Activated T-cell treated with anti-CD3 and anti-CD28 coated beads for 4 hours (primary cell): ENCODE measurements at regions not wholly inside any gene's neighbourhood (a gene's known extent, or its start where the extent isn't known, plus 50 kb on each side); places are given as distances from the start of the nearest gene placed in this dataset.

Experiments
- DNase-seq: peaks from one replicate; pipeline ENCODE4 v3.0.0-alpha.2; 2020

GRCh38 chr2:40814616-40815015, 362.7 kb upstream of the SLC8A1 start:
- no peak for DNase-seq

- DNase-seq = no peak
Measured at GRCh38 chr2:40820319-40820718, 368.4 kb upstream of the SLC8A1 start.

GRCh38 chr2:40823478-40823877, 371.6 kb upstream of the SLC8A1 start:
- no peak for DNase-seq

GRCh38 chr2:40824278-40824677, 372.4 kb upstream of the SLC8A1 start:
- no peak for DNase-seq

- no peak for DNase-seq
Measured at GRCh38 chr2:40827392-40827791, 375.5 kb upstream of the SLC8A1 start.

GRCh38 chr2:40831321-40831873, 379.5 kb upstream of the SLC8A1 start:
- DNase-seq = no peak

GRCh38 chr2:40841856-40842255, 390.0 kb upstream of the SLC8A1 start:
- no peak for DNase-seq

GRCh38 chr2:40844353-40845277, 392.7 kb upstream of the SLC8A1 start:
- no peak for DNase-seq

GRCh38 chr2:40851661-40852060, 399.8 kb upstream of the SLC8A1 start:
- no peak for DNase-seq

- no peak for DNase-seq
Measured at GRCh38 chr2:40859617-40860016, 407.7 kb upstream of the SLC8A1 start.

- DNase-seq = no peak
Measured at GRCh38 chr2:40867829-40868228, 415.9 kb upstream of the SLC8A1 start.

- no peak for DNase-seq
Measured at GRCh38 chr2:40872580-40872979, 420.7 kb upstream of the SLC8A1 start.

GRCh38 chr2:40874380-40874779, 422.5 kb upstream of the SLC8A1 start:
- no peak for DNase-seq

GRCh38 chr2:40877734-40878288, 425.9 kb upstream of the SLC8A1 start:
- no peak for DNase-seq

- DNase-seq = no peak
Measured at GRCh38 chr2:40879305-40879704, 427.4 kb upstream of the SLC8A1 start.

GRCh38 chr2:40886100-40886499, 434.2 kb upstream of the SLC8A1 start:
- DNase-seq = no peak

- DNase-seq = no peak
Measured at GRCh38 chr2:40886655-40887054, 434.8 kb upstream of the SLC8A1 start.

GRCh38 chr2:40896358-40896757, 444.5 kb upstream of the SLC8A1 start:
- DNase-seq = no peak

GRCh38 chr2:40914666-40915065, 462.8 kb upstream of the SLC8A1 start:
- DNase-seq = no peak

- DNase-seq = no peak
Measured at GRCh38 chr2:40915651-40916050, 463.8 kb upstream of the SLC8A1 start.

GRCh38 chr2:40935349-40935748, 483.5 kb upstream of the SLC8A1 start:
- DNase-seq = no peak

- DNase-seq = no peak
Measured at GRCh38 chr2:40937284-40937683, 485.4 kb upstream of the SLC8A1 start.

- no peak for DNase-seq
Measured at GRCh38 chr2:40953341-40953740, 501.5 kb upstream of the SLC8A1 start.

- no peak for DNase-seq
Measured at GRCh38 chr2:40955042-40955441, 503.2 kb upstream of the SLC8A1 start.
